ENCODE measurements at regions not wholly inside any gene's neighbourhood (a gene's known extent, or its start where the extent isn't known, plus 50 kb on each side); places are given as distances from the start of the nearest gene placed in this dataset.

- DNase-seq (ENCODE audit: low read depth in 2 of 2), result no peak
These were observed 307.8 kb upstream of the IRX4 start for GRCh38 chr5:2190549-2190948.

- DNase-seq (ENCODE audit: low read depth in 2 of 2), result no peak
These were observed 305.9 kb upstream of the IRX4 start for GRCh38 chr5:2188661-2189060.

- DNase-seq (ENCODE audit: low read depth in 2 of 2), result no peak
These were observed 305.4 kb upstream of the IRX4 start for GRCh38 chr5:2188137-2188536.

DNA sequence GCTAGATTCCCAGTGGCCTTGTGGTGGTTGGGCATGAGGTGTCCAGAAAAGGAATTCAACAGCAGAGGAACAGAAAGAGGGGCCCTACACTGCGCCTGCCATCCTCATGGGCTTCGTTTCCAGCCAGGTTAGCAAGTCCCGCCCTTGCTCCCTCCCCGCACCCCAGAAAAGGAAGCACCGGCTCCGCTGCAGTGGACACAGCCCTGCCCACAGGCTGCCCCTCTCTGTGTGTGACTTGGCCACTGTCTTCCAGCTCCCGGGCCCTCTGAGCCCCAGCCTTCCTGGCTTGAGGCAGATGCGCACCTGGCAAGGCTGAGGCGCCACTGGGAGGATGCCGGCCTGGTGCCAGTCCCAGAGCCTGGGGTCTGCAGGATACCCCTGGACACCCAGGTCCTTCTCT, 305.0 kb upstream of the IRX4 start:
- DNase-seq (ENCODE audit: low read depth in 2 of 2), result no peak

GRCh38 chr5:2187156-2187555, 304.4 kb upstream of the IRX4 start:
- no peak for DNase-seq (ENCODE audit: low read depth in 2 of 2)

DNA sequence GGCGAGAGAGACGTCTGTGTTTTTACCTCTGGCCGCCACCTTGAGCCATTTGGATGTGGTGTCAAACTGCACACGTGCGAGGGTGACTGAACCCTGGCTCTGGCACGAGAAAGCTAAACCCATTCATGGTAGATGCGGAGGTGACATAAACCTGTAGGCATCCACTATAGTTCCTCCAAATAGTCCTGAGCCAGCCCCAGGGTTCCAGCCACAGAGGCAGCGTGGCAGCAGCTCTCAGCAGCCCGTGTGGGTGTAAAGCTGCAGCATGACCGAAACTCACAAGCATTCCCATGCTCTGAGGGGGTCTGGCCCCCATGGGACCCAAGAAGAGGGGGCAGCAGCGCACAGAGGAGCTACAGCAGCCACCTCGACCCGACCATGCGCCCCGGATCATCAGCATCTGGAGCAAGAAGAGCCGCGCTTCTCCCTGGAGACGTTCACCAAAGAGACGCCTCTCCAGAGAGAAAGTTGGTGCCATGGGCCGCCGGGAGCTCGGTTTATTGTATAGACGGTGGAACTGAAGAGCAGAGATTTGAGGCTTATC, 303.8 kb upstream of the IRX4 start:
- DNase-seq (ENCODE audit: low read depth in 2 of 2), result no peak

DNA sequence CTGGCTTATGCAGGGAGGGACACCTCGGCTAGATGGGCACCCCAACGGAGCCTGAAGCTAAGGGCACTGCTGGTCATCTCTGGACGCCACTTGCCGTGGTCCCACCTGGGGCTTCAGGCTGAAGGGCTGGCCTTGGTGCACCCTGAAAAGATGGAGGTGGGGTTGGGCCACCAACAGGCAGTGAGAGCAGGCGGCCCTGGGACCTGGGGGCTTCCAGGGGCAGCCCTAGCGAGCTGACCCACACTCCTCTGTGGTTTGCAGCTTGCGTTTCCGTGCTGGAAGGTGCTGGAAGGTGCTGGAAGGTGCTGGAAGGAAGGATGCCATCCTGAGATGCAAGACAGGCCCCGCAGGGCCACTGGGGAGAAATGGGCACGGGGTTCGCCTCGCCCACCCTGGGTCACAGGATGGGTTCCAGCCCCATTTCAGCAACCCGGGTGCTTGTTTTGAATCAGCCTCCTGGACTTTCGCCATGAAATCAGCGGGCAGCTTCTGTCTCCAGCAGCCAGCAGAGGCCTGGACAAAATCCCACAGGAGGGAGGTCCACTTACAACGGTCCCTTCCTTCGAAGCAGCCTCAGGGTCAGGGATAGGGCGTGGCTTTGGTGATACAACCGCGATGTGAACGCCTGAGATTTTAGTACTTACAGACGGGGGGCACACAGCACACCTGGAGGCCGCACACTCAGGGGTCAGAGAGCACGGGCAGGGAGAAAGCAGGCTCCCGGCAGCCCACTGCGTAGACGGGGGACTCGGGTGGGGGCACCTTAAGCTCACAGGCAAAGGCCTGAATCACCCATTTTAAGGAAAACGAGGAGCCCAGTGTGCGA, 303.1 kb upstream of the IRX4 start:
- DNase-seq (ENCODE audit: low read depth in 2 of 2), result no peak

DNA sequence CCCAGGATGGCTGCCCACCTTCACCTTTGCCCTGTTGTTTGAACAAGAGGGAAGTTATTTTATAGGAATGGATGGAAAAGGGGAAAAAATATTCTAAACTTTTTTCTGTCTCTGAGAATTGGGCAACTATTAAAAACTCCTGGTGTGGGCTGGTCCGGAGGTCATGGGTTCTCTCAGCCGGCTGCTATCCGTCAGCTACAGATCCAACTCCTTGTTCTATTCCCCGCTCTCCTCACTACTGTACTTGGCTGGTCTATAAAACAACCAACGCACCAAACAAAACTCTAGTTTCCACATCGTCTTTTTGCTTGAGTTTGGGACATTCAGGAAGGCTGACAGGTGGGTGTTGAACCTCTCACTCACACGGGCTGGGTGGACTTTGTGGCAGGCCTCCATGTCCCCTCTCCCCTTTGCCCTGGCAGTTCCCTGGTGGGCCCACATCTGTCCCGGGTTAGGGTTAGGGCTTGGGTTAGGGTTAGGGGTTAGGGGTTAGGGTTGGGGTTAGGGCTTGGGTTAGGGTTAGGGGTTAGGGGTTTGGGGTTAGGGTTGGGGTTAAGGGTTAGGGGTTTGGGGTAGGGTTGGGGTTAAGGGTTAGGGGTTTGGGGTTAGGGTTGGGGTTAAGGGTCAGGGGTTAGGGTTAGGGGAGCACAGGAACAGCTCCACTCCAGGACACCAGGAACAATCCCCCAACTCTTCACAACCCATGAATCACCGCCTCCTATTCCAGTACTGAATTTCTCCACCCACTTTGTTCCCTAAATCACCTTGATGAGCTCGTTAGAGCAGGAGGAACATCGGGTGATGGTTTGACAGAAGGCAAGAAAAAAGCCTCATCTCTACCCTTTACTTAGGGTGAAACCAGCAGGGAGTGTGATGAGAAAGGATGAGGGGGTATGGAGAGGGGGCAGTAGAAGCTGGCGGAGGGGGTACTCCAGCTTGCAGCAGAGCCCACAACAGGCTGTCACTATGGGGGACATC, 302.1 kb upstream of the IRX4 start:
- DNase-seq (ENCODE audit: low read depth in 2 of 2), result no peak

- DNase-seq (ENCODE audit: low read depth in 2 of 2), result no peak
These were observed 301.3 kb upstream of the IRX4 start for GRCh38 chr5:2184026-2184366.

GRCh38 chr5:2183154-2184025, 300.7 kb upstream of the IRX4 start:
- no peak for DNase-seq (ENCODE audit: low read depth in 2 of 2)

- DNase-seq (ENCODE audit: low read depth in 2 of 2), result no peak
These were observed 299.3 kb upstream of the IRX4 start for GRCh38 chr5:2182020-2182419.

GRCh38 chr5:2181557-2181956, 298.8 kb upstream of the IRX4 start:
- no peak for DNase-seq (ENCODE audit: low read depth in 2 of 2)

- DNase-seq (ENCODE audit: low read depth in 2 of 2), result no peak
These were observed 298.4 kb upstream of the IRX4 start for GRCh38 chr5:2181149-2181548.

DNA sequence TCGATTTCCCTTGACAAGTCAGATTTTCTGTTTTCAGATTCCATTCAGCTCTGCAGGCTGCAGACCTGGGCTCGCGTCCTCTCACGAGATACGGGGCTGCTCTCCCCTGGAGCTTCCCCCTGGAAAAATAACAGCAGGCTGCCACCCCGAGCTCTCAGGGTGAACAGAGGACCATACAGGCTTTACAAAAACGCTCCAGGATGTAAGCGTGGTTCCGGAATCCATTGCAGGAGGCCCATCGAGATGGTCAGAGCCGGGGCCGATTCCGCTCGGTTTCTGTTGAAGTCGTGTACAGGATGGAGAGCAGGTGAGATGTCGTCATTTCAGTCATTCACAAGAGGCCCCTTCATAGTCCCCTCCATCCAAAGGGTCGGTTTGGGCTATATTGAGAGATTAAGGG, 297.7 kb upstream of the IRX4 start:
- no peak for DNase-seq (ENCODE audit: low read depth in 2 of 2)

DNA sequence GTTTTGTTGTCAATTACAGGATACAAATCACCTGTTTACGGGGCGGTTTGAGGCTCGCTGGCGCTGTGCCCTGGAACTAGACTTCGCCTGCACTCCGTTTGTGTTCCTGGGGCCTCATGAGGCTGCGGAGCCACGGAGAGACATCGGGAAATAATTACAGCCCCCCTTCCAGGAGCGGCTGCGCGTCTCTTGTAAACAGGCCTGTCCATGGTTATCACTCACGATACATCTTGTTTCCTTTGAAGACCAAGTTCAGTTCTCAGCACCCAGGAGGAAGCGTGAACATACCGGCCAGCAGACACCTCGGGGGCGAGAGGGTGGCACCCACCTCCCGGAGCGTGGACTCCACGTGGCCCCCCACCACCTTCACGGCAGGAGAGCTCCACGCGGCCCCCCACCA, 297.1 kb upstream of the IRX4 start:
- no peak for DNase-seq (ENCODE audit: low read depth in 2 of 2)

DNA sequence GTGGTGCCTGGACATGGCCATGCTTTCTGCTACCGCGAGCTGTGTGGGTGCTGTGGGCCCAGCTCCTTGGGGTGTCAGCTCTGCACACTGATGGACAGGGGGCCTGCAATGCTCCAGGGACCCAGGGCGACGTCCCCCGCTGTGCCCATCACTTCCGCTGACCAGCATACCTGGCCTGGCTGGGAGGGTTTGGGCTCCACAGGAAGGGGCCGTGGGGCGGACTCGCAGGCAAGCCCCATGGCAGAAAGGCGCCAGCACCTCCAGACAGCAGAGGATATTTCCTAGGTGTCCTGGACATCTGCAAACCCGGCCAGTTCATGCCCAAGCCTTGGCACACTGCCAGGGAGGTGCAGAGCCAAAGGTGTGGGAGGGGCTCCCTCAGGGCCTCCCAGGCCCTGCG, 295.8 kb upstream of the IRX4 start:
- no peak for DNase-seq (ENCODE audit: low read depth in 2 of 2)

GRCh38 chr5:2178071-2178477, 295.3 kb upstream of the IRX4 start:
- no peak for DNase-seq (ENCODE audit: low read depth in 2 of 2)

- DNase-seq (ENCODE audit: low read depth in 2 of 2), result no peak
These were observed 294.5 kb upstream of the IRX4 start for GRCh38 chr5:2177244-2177643.

- DNase-seq (ENCODE audit: low read depth in 2 of 2), result no peak
These were observed 293.9 kb upstream of the IRX4 start for GRCh38 chr5:2176581-2176980.

DNA sequence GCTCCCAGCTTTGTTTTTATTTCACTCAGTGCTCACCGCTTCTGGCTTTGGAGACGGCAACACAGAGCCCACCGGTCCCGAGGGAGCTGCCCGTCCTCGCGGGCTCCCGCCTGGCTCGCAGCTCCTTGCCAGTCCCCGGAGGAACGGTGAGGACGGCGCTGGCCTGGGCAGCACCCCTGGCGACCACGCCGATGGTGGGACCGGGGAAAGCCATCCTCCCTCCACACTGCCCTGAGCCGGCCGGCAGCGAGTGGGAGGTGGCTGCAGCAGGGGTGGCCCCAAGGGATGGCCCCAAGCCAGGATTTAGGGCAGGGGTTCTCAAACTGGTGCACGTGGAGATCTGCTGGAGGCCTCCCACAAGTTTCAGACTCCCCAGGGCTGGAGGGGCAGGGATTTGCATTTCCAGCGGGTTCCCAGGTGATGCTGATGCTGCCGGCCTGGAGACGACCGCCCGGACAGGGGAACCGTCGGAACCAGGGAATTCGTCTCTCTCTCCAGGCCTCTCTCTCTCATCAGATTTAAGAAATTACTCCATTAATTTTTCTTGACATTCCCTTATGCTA, 293.2 kb upstream of the IRX4 start:
- DNase-seq (ENCODE audit: low read depth in 2 of 2), result no peak

DNA sequence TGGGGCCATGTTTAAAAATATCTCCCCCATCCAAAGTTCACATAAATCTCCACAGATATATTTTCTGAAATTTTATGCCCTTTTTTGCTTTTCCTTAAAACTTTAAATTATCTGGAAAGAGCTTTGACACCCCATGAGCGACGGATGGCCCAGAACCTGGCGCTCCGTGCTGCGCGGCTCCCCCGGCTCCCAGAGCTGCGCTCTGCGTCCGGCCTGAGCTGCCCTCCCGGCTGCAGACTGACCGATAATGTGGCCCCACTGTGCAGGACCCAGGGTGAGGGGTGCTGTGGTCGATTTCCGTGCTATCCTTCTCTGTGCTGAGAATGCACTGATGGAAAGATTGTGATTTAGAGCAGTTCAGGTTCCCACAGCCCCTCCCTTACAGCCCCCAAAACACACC, 292.3 kb upstream of the IRX4 start:
- DNase-seq (ENCODE audit: low read depth in 2 of 2), result no peak
